SK-N-SH (cell line): ENCODE measurements at regions not wholly inside any gene's neighbourhood (a gene's known extent, or its start where the extent isn't known, plus 50 kb on each side); places are given as distances from the start of the nearest gene placed in this dataset.

Source experiments
- CTCF ChIA-PET: fragments of 300-600, 350-600 bp; formaldehyde crosslinking; extraction: SDS; loops from one replicate; lab custom pipeline; 2021; lab: Yijun Ruan, JAX
- POLR2A ChIA-PET: fragments of 350-600 bp; sonication (Branson Sonifier 250); formaldehyde crosslinking; extraction: SDS; loops from one replicate; lab custom pipeline; 2020; ENCODE audit warnings: antibody characterized with exemption, inconsistent platforms; lab: Yijun Ruan, JAX
- DNase-seq: peaks from one replicate; pipeline ENCODE4 v3.0.0; 2012
- H2AFZ ChIP-seq: fragments of 200-600 bp; sonication (generic); 2 replicates; pipeline ENCODE4 v1.8.1; 2016; ENCODE audit warnings: antibody characterized with exemption, mild to moderate bottlenecking, low read depth
- H3F3A ChIP-seq: fragments of 200-600 bp; sonication (generic); replicated peaks from 2 replicates; pipeline ENCODE3; 2016; ENCODE audit warnings: antibody characterized with exemption, mild to moderate bottlenecking; ENCODE audit not compliant: insufficient read depth
- H3K27ac ChIP-seq, 2 experiments: fragments of 200-500 bp in 1 of 2; fragments of 200-600 bp in 1 of 2; sonication (Bioruptor generic) in 1 of 2; sonication (generic), shearing (Covaris generic) in 1 of 2; 2 replicates each; pipeline versions ENCODE4 v1.5.1 to v1.6.1; 2014 to 2016; ENCODE audit warnings: low read depth in 2 of 2, inconsistent platforms in 1 of 2, low read length in 1 of 2, mild to moderate bottlenecking in 1 of 2, mixed read lengths in 1 of 2
- H3K27me3 ChIP-seq: fragments of 200-600 bp; sonication (generic), shearing (Covaris generic); 2 replicates; pipeline ENCODE4 v1.6.1; 2016; ENCODE audit warnings: mixed run types; ENCODE audit not compliant: insufficient read depth
- H3K36me3 ChIP-seq, 2 experiments: fragments of 200-500 bp in 1 of 2; fragments of 200-600 bp in 1 of 2; sonication (Bioruptor generic) in 1 of 2; sonication (generic) in 1 of 2; replicated peaks in 1 of 2; 2 replicates each; pipeline versions ENCODE3 to v1.5.1; 2014 to 2016; ENCODE audit warnings: low read length in 1 of 2, mild to moderate bottlenecking in 1 of 2; ENCODE audit not compliant: insufficient read depth in 2 of 2, control insufficient read depth in 1 of 2
- H3K4me1 ChIP-seq, 2 experiments: fragments of 200-500 bp in 1 of 2; fragments of 200-600 bp in 1 of 2; sonication (Bioruptor generic) in 1 of 2; sonication (generic), shearing (Covaris generic) in 1 of 2; 2 replicates each; pipeline versions ENCODE4 v1.5.1 to v1.6.1; 2014 to 2016; ENCODE audit warnings: low read depth in 1 of 2, low read length in 1 of 2, mixed run types in 1 of 2; ENCODE audit not compliant: insufficient read depth in 2 of 2, control insufficient read depth in 1 of 2
- H3K4me2 ChIP-seq: fragments of 200-600 bp; sonication (generic), shearing (Covaris generic); 2 replicates; pipeline ENCODE4 v1.6.1; 2017; ENCODE audit warnings: mixed run types
- H3K4me3 ChIP-seq, 2 experiments: fragments of 200-500 bp in 1 of 2; fragments of 200-600 bp in 1 of 2; sonication (Bioruptor generic) in 1 of 2; sonication (generic), shearing (Covaris generic) in 1 of 2; 2 replicates each; pipeline versions ENCODE4 v1.5.1 to v1.8.1; 2014 to 2016; ENCODE audit warnings: low read depth in 2 of 2, inconsistent platforms in 1 of 2, low read length in 1 of 2, mild to moderate bottlenecking in 1 of 2, mixed read lengths in 1 of 2, moderate library complexity in 1 of 2
- H3K79me2 ChIP-seq: fragments of 200-600 bp; sonication (generic); 2 replicates; pipeline ENCODE4 v1.8.1; 2017; ENCODE audit warnings: mild to moderate bottlenecking; ENCODE audit not compliant: insufficient read depth
- H3K9ac ChIP-seq: fragments of 200-600 bp; sonication (generic); 2 replicates; pipeline ENCODE4 v1.6.1; 2017; ENCODE audit warnings: mixed run types
- H3K9me2 ChIP-seq: fragments of 200-600 bp; sonication (generic); 2 replicates; pipeline ENCODE4 v1.6.1; 2017; ENCODE audit warnings: mixed run types
- H3K9me3 ChIP-seq: fragments of 200-600 bp; sonication (generic); 2 replicates; pipeline ENCODE4 v1.6.1; 2017; ENCODE audit warnings: mixed run types, mild to moderate bottlenecking, moderate library complexity
- H4K20me1 ChIP-seq: fragments of 200-600 bp; sonication (generic); 2 replicates; pipeline ENCODE4 v1.6.1; 2017; ENCODE audit warnings: mild to moderate bottlenecking, mixed run types; ENCODE audit not compliant: insufficient read depth
- CHD2 ChIP-seq: fragments of 150-350 bp; IDR thresholded peaks from 2 replicates; pipeline ENCODE4 v1.6.1; 2018; ENCODE audit warnings: low read length; ENCODE audit not compliant: partially characterized antibody
- ELF1 ChIP-seq: IDR thresholded peaks from 2 replicates; pipeline ENCODE4 v1.4.0; 2012
- FOSL2 ChIP-seq: IDR thresholded peaks from 2 replicates; pipeline ENCODE4 v1.4.0; 2012; ENCODE audit warnings: low read depth, mild to moderate bottlenecking, moderate library complexity, borderline replicate concordance
- FOXM1 ChIP-seq: IDR thresholded peaks from 2 replicates; pipeline ENCODE4 v1.4.0; 2012; ENCODE audit warnings: low read depth, mild to moderate bottlenecking
- JUND ChIP-seq: IDR thresholded peaks from 2 replicates; pipeline ENCODE4 v1.4.0; 2012
- MAX ChIP-seq: IDR thresholded peaks from 2 replicates; pipeline ENCODE4 v1.4.0; 2012; ENCODE audit warnings: low read depth
- MEF2A ChIP-seq: IDR thresholded peaks from 2 replicates; pipeline ENCODE4 v1.4.0; 2012; ENCODE audit warnings: low read depth, borderline replicate concordance
- MXI1 ChIP-seq: IDR thresholded peaks from 2 replicates; pipeline ENCODE4 v1.6.1; 2012; ENCODE audit warnings: mild to moderate bottlenecking, low read depth, low read length, improper control_type of control experiment
- POLR2AphosphoS5 ChIP-seq: IDR thresholded peaks from 2 replicates; pipeline ENCODE4 v1.6.1; 2012; ENCODE audit warnings: low read depth, low read length
- RAD21 ChIP-seq: IDR thresholded peaks from 2 replicates; pipeline ENCODE4 v1.6.1; 2012; ENCODE audit warnings: mild to moderate bottlenecking, low read length
- RFX5 ChIP-seq: IDR thresholded peaks from 2 replicates; pipeline ENCODE4 v1.6.1; 2012; ENCODE audit warnings: mild to moderate bottlenecking, improper control_type of control experiment, low read length
- WGBS: methylation state at CpG from one replicate; pipeline ENCODE4 v1.1.6; 2017; ENCODE audit warnings: low lambda C conversion rate; 5-methylcytosine and 5-hydroxymethylcytosine counted together
- TF ChIP-seq, protein P1 (sequence below): IDR thresholded peaks from 2 replicates; pipeline ENCODE4 v1.4.0; 2012; ENCODE audit warnings: low read depth, borderline replicate concordance

- Histone ChIP-seq H3K27ac (no peak overlapping the region), H3K9me2 (no peaks in the 10 kb centered on the region), H3K9ac (no peak overlapping the region), H3K27me3 (peaks cover 5% of the 10 kb centered on the region; the same call in 1 of the 2 replicates), H2AFZ (no peak overlapping the region), H4K20me1 (no peaks in the 10 kb centered on the region)
- POLR2A ChIA-PET = no interaction called here
- TF ChIP-seq JUND = no peak
- TF ChIP-seq, protein P1, sequence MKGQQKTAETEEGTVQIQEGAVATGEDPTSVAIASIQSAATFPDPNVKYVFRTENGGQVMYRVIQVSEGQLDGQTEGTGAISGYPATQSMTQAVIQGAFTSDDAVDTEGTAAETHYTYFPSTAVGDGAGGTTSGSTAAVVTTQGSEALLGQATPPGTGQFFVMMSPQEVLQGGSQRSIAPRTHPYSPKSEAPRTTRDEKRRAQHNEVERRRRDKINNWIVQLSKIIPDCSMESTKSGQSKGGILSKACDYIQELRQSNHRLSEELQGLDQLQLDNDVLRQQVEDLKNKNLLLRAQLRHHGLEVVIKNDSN = no peak
- no peak for TF ChIP-seq RFX5
- TF ChIP-seq FOXM1 = no peak
- TF ChIP-seq MXI1 = no peak
- TF ChIP-seq POLR2AphosphoS5 = no peak
- no peak for TF ChIP-seq MAX
- no peak for TF ChIP-seq ELF1
- no peak for TF ChIP-seq CHD2
- TF ChIP-seq RAD21 = no peak
- TF ChIP-seq FOSL2 = no peak
- TF ChIP-seq, all 33 proteins: peak for 0
- no peaks in the 10 kb centered on the region for H3K79me2 ChIP-seq
- H3K4me1 ChIP-seq = peaks cover 0 to 3% of the 10 kb centered on the region in 2 experiments; a peak in 2 of 4 replicates
- H3K4me3 ChIP-seq = no peak overlapping the region
- H3K36me3 ChIP-seq = no peaks in the 10 kb centered on the region
- CTCF ChIA-PET = no interaction called here
- WGBS = 1% methylated on average over 3 of the region's 3 CpGs
- no peak overlapping the region for H3K4me2 ChIP-seq
- no peak for DNase-seq
- H3K9me3 ChIP-seq = no peaks in the 10 kb centered on the region
- no peaks in the 10 kb centered on the region for H3F3A ChIP-seq
Observed at GRCh38 chr3:83953417-83954089, 1005.2 kb upstream of the CADM2 start.

DNA sequence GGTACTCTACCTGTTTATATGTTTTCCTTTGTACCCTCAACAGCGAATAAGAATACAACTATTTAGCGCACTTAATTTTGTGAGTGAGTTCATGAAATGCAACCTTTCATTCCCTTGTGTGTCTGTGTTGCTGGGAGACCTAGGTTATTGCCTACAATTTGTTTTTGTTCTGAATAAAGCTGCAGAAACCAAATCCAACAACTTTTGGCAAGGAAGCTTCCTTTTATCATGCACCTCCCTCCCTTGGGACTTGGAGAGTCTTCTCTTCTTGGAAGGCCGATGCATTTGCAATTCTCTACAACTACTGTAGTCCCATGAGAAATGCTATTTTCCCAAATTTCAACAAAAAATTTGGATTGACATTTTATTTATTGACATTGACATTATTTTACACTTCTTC, 1002.4 kb upstream of the CADM2 start:
- no peaks in the 10 kb centered on the region for H3K79me2 ChIP-seq
- H3K27ac ChIP-seq = no peak overlapping the region
- no peaks in the 10 kb centered on the region for H3F3A ChIP-seq
- H3K4me1 ChIP-seq = no peaks in the 10 kb centered on the region; a peak in 1 of 4 replicates
- no peaks in the 10 kb centered on the region for H3K9me2 ChIP-seq
- H3K27me3 ChIP-seq = no peaks in the 10 kb centered on the region; the same call in 1 of the 2 replicates
- 9% methylated on average over 3 of the region's 3 CpGs for whole genome bisulfite sequencing
- ChIA-PET POLR2A (no interaction called here), CTCF (no interaction called here)
- no peaks in the 10 kb centered on the region for H3K9me3 ChIP-seq
- H3K4me2 ChIP-seq = no peak overlapping the region
- no peaks in the 10 kb centered on the region for H4K20me1 ChIP-seq
- DNase-seq = no peak
- TF ChIP-seq MXI1 = no peak
- no peak for TF ChIP-seq MEF2A
- no peak for TF ChIP-seq RFX5
- TF ChIP-seq FOXM1 = no peak
- no peak overlapping the region for H3K9ac ChIP-seq
- H3K4me3 ChIP-seq = no peak overlapping the region
- H2AFZ ChIP-seq = no peak overlapping the region
- no peaks in the 10 kb centered on the region for H3K36me3 ChIP-seq
